Fibroblast of lung (primary cell): ENCODE measurements at regions not wholly inside any gene's neighbourhood (a gene's known extent, or its start where the extent isn't known, plus 50 kb on each side); places are given as distances from the start of the nearest gene placed in this dataset.

ENCODE experiments used
- EZH2 ChIP-seq: IDR thresholded peaks from 2 replicates; pipeline ENCODE4 v1.5.1; 2012; ENCODE audit warnings: low read length, control low read depth, mild to moderate bottlenecking; ENCODE audit errors: missing control alignments
- TF ChIP-seq, protein P1 (sequence below), 2 donors: IDR thresholded peaks in 1 of 2; conservative IDR thresholded peaks in 1 of 2; 1 replicate in 1 of 2; 2 replicates in 1 of 2; pipeline ENCODE4 v1.5.1; 2011 to 2012; ENCODE audit warnings: low read length in 2 of 2, control low read depth in 1 of 2, inconsistent platforms in 1 of 2, low read depth in 1 of 2, mild to moderate bottlenecking in 1 of 2

DNA sequence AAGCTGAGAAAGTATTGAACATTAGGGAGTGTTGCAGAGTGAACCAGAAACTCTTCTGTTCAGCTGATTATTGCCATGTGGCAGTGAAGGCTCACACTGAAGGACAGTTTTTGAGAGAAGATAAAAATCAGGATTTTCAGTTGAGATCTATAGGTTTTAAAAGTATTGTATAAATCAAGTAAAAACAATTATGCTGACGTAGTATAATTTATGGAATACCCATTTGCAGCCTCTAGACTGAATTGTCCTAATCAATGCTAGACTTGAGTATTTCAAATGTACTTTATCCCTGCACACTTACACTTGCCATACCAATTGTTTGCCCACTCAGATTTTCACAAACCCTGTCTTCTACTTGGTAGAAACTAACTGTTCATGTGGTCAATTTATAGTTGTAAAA, 245.8 kb downstream of the FRK start:
- TF ChIP-seq, protein P1, sequence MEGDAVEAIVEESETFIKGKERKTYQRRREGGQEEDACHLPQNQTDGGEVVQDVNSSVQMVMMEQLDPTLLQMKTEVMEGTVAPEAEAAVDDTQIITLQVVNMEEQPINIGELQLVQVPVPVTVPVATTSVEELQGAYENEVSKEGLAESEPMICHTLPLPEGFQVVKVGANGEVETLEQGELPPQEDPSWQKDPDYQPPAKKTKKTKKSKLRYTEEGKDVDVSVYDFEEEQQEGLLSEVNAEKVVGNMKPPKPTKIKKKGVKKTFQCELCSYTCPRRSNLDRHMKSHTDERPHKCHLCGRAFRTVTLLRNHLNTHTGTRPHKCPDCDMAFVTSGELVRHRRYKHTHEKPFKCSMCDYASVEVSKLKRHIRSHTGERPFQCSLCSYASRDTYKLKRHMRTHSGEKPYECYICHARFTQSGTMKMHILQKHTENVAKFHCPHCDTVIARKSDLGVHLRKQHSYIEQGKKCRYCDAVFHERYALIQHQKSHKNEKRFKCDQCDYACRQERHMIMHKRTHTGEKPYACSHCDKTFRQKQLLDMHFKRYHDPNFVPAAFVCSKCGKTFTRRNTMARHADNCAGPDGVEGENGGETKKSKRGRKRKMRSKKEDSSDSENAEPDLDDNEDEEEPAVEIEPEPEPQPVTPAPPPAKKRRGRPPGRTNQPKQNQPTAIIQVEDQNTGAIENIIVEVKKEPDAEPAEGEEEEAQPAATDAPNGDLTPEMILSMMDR (conservative IDR thresholded peaks at IDR 0.05 in 1 of 2, IDR thresholded peaks at IDR 0.05 in 1 of 2; ENCODE audit: low read depth in 1 of 2, low read length in 2 of 2): no peak
- TF ChIP-seq EZH2: no peak
